Neural cell (in vitro differentiated cells): ENCODE measurements at regions not wholly inside any gene's neighbourhood (a gene's known extent, or its start where the extent isn't known, plus 50 kb on each side); places are given as distances from the start of the nearest gene placed in this dataset.

Source experiments
- H2AFZ ChIP-seq: fragments of 200-600, 300-800 bp; sonication (generic), shearing (Covaris generic); 2 replicates; pipeline ENCODE4 v1.6.0; 2014; ENCODE audit warnings: low read depth, mild to moderate bottlenecking, antibody characterized with exemption, low read length, moderate library complexity
- H3F3A ChIP-seq: fragments of 200-600 bp; shearing (Covaris generic); 2 replicates; pipeline ENCODE4 v1.6.1; 2016; ENCODE audit warnings: mild to moderate bottlenecking, moderate library complexity, mixed read lengths, antibody characterized with exemption, low read length; ENCODE audit not compliant: insufficient read depth, poor library complexity, severe bottlenecking
- H3K27ac ChIP-seq: fragments of 200-600, 300-800 bp; sonication (generic), shearing (Covaris generic); 2 replicates; pipeline ENCODE4 v1.5.1; 2014; ENCODE audit warnings: mild to moderate bottlenecking, low read length, moderate library complexity
- H3K27me3 ChIP-seq: fragments of 300-800, 200-600 bp; sonication (generic), shearing (Covaris generic); 2 replicates; pipeline ENCODE4 v1.6.0; 2014; ENCODE audit warnings: mild to moderate bottlenecking, low read depth, low read length, moderate library complexity; ENCODE audit not compliant: insufficient read depth
- H3K36me3 ChIP-seq: fragments of 300-800, 200-600 bp; sonication (generic), shearing (Covaris generic); 2 replicates; pipeline ENCODE4 v1.5.1; 2014; ENCODE audit warnings: mild to moderate bottlenecking, antibody characterized with exemption, low read length, moderate library complexity; ENCODE audit not compliant: insufficient read depth
- H3K4me2 ChIP-seq: fragments of 300-800, 200-600 bp; sonication (generic), shearing (Covaris generic); 2 replicates; pipeline ENCODE4 v1.6.0; 2014; ENCODE audit warnings: mild to moderate bottlenecking, low read length
- H3K4me3 ChIP-seq: fragments of 300-800, 200-600 bp; sonication (generic), shearing (Covaris generic); 2 replicates; pipeline ENCODE4 v1.5.1; 2014; ENCODE audit warnings: mild to moderate bottlenecking, low read length, moderate library complexity
- H3K79me2 ChIP-seq: fragments of 200-600 bp; shearing (Covaris generic); replicated peaks from 2 replicates; pipeline ENCODE4 v1.6.0; 2014; ENCODE audit warnings: mild to moderate bottlenecking, low read length, moderate library complexity; ENCODE audit not compliant: insufficient read depth
- H3K9ac ChIP-seq: fragments of 300-800, 200-600 bp; sonication (generic), shearing (Covaris generic); 2 replicates; pipeline ENCODE4 v1.6.1; 2016; ENCODE audit warnings: mild to moderate bottlenecking, low read length, mixed read lengths
- H3K9me2 ChIP-seq: fragments of 200-600 bp; shearing (Covaris generic); 2 replicates; pipeline ENCODE4 v1.6.1; 2016; ENCODE audit warnings: mild to moderate bottlenecking, low read length, mixed read lengths; ENCODE audit not compliant: insufficient read depth
- H3K9me3 ChIP-seq: fragments of 200-600, 300-800 bp; sonication (generic), shearing (Covaris generic); 2 replicates; pipeline ENCODE4 v1.6.1; 2016; ENCODE audit warnings: mild to moderate bottlenecking, mixed run types, low read length, moderate library complexity, mixed read lengths
- H4K20me1 ChIP-seq: fragments of 200-600 bp; shearing (Covaris generic); 2 replicates; pipeline ENCODE4 v1.6.1; 2016; ENCODE audit warnings: mild to moderate bottlenecking, mixed run types; ENCODE audit not compliant: insufficient read depth
- EP300 ChIP-seq: fragments of 450-650 bp; conservative IDR thresholded peaks from 2 replicates; pipeline ENCODE4 v1.6.1; 2014; ENCODE audit warnings: antibody characterized with exemption, mild to moderate bottlenecking, moderate library complexity; ENCODE audit not compliant: poor library complexity, severe bottlenecking
- EZH2 ChIP-seq: fragments of 200-600, 300-800 bp; shearing (Covaris generic), sonication (generic); IDR thresholded peaks from 2 replicates; pipeline ENCODE4 v1.6.1; 2014; ENCODE audit warnings: antibody characterized with exemption, low read length, borderline replicate concordance, mild to moderate bottlenecking; ENCODE audit not compliant: insufficient read depth, poor library complexity, severe bottlenecking
- MXI1 ChIP-seq: fragments of 450-650 bp; conservative IDR thresholded peaks from 2 replicates; pipeline ENCODE4 v1.6.1; 2014; ENCODE audit warnings: antibody characterized with exemption, mild to moderate bottlenecking; ENCODE audit not compliant: poor library complexity, severe bottlenecking
- POLR2AphosphoS5 ChIP-seq: IDR thresholded peaks from 2 replicates; pipeline ENCODE4 v1.6.1; 2012
- RAD21 ChIP-seq: fragments of 450-650 bp; conservative IDR thresholded peaks from 2 replicates; pipeline ENCODE4 v1.6.1; 2014; ENCODE audit warnings: antibody characterized with exemption, mild to moderate bottlenecking, moderate library complexity
- REST ChIP-seq: IDR thresholded peaks from 2 replicates; pipeline ENCODE4 v1.6.1; 2012; ENCODE audit warnings: borderline replicate concordance
- SMC3 ChIP-seq: fragments of 450-650 bp; conservative IDR thresholded peaks from 2 replicates; pipeline ENCODE4 v1.6.1; 2014; ENCODE audit warnings: antibody characterized with exemption, mild to moderate bottlenecking, moderate library complexity; ENCODE audit not compliant: poor library complexity
- TAF1 ChIP-seq: IDR thresholded peaks from 2 replicates; pipeline ENCODE4 v1.6.1; 2012; ENCODE audit warnings: low read depth
- TF ChIP-seq, protein P1 (sequence below): fragments of 450-650 bp; IDR thresholded peaks from 2 replicates; pipeline ENCODE4 v1.5.1; 2014; ENCODE audit warnings: antibody characterized with exemption, mild to moderate bottlenecking, moderate library complexity; ENCODE audit not compliant: poor library complexity, severe bottlenecking

GRCh38 chr1:214861615-214862014, 220.9 kb upstream of the KCNK2 start:
- Histone ChIP-seq H3F3A (no peaks in the 10 kb centered on the region), H3K9me2 (no peaks in the 10 kb centered on the region), H4K20me1 (no peaks in the 10 kb centered on the region), H3K4me2 (no peak overlapping the region), H3K9me3 (no peaks in the 10 kb centered on the region), H3K4me3 (no peak overlapping the region), H3K27me3 (no peaks in the 10 kb centered on the region), H3K36me3 (no peaks in the 10 kb centered on the region), H3K79me2 (no peaks in the 10 kb centered on the region), H2AFZ (no peak overlapping the region), H3K27ac (no peak overlapping the region), H3K9ac (no peak overlapping the region)
- TF ChIP-seq SMC3 (no peak), REST (no peak), EP300 (no peak), TAF1 (no peak), RAD21 (no peak), EZH2 (no peak), POLR2AphosphoS5 (no peak), MXI1 (no peak)
- TF ChIP-seq, protein P1, sequence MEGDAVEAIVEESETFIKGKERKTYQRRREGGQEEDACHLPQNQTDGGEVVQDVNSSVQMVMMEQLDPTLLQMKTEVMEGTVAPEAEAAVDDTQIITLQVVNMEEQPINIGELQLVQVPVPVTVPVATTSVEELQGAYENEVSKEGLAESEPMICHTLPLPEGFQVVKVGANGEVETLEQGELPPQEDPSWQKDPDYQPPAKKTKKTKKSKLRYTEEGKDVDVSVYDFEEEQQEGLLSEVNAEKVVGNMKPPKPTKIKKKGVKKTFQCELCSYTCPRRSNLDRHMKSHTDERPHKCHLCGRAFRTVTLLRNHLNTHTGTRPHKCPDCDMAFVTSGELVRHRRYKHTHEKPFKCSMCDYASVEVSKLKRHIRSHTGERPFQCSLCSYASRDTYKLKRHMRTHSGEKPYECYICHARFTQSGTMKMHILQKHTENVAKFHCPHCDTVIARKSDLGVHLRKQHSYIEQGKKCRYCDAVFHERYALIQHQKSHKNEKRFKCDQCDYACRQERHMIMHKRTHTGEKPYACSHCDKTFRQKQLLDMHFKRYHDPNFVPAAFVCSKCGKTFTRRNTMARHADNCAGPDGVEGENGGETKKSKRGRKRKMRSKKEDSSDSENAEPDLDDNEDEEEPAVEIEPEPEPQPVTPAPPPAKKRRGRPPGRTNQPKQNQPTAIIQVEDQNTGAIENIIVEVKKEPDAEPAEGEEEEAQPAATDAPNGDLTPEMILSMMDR, result no peak

DNA sequence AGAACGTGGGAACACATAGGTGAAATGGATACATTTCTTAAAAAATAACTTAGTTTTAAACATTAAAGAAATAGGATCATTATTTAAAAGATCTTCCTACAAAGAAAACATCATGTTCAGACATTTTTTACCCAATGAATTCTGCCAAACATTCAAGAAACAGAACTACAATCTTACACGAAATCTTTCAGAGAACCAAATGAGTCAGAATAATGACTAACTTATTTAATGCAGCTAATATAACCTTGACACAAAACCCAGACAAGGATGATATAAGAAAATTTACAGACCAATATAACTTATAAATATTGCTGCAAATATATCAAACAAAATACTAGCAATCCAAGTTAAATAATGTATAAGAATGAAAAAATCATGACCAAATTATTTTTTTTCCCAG, 220.1 kb upstream of the KCNK2 start:
- Histone ChIP-seq H3K4me3 (no peak overlapping the region), H2AFZ (no peak overlapping the region), H3K9me3 (no peaks in the 10 kb centered on the region), H3K9me2 (no peaks in the 10 kb centered on the region), H3K36me3 (no peaks in the 10 kb centered on the region), H3K27me3 (no peaks in the 10 kb centered on the region), H3K4me2 (no peak overlapping the region), H3K9ac (no peak overlapping the region), H3F3A (no peaks in the 10 kb centered on the region), H3K27ac (no peak overlapping the region), H3K79me2 (no peaks in the 10 kb centered on the region), H4K20me1 (no peaks in the 10 kb centered on the region)
- no peak for TF ChIP-seq REST
- TF ChIP-seq, protein P1, result no peak
- TF ChIP-seq EZH2, result no peak
- TF ChIP-seq SMC3, result no peak
- no peak for TF ChIP-seq TAF1
- TF ChIP-seq MXI1, result no peak
- no peak for TF ChIP-seq RAD21
- no peak for TF ChIP-seq POLR2AphosphoS5
- TF ChIP-seq EP300, result no peak
